ENCODE measurements at regions not wholly inside any gene's neighbourhood (a gene's known extent, or its start where the extent isn't known, plus 50 kb on each side); places are given as distances from the start of the nearest gene placed in this dataset.

DNA sequence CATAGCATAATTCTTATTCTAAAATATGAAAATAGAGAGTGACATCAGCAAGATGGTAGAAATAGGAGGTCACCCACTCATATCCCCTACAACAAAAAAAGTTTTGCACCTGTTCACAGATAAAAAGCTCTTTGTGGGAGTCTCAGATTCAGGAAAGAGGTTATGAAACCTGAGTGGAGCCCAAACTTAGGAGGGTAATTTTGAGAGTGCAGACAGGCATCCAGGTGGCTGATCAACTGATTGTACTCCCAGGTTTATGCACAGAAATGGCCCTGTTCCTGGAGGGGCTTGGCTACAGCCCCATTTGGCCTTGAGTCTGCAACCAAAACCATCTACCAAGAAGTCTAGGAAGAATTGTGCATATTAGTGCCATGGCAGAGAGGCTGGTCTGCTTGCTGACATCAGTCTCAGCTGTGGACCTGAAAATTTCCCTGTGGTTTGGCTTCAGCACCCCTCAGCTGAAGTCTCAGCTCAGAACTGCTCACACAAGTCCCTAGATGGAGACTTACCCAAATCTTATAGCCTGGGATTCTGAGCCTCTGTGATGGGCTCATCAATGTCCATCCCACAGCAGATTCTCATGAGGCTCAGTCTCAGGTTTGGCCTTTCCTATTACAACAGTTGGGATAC, 291.6 kb downstream of the IL20RB start:
- TF ChIP-seq, protein P1, sequence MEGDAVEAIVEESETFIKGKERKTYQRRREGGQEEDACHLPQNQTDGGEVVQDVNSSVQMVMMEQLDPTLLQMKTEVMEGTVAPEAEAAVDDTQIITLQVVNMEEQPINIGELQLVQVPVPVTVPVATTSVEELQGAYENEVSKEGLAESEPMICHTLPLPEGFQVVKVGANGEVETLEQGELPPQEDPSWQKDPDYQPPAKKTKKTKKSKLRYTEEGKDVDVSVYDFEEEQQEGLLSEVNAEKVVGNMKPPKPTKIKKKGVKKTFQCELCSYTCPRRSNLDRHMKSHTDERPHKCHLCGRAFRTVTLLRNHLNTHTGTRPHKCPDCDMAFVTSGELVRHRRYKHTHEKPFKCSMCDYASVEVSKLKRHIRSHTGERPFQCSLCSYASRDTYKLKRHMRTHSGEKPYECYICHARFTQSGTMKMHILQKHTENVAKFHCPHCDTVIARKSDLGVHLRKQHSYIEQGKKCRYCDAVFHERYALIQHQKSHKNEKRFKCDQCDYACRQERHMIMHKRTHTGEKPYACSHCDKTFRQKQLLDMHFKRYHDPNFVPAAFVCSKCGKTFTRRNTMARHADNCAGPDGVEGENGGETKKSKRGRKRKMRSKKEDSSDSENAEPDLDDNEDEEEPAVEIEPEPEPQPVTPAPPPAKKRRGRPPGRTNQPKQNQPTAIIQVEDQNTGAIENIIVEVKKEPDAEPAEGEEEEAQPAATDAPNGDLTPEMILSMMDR (IDR thresholded peaks at IDR 0.05; ENCODE audit: insufficient read depth, low read length, poor library complexity, severe bottlenecking): no peak
- H3K36me3 ChIP-seq (ENCODE audit: control insufficient read depth, insufficient read depth, low read length): no peaks in the 10 kb centered on the region
- no peak overlapping the region for H3K4me3 ChIP-seq (ENCODE audit: low read depth, low read length)
- H3K27me3 ChIP-seq (ENCODE audit: control insufficient read depth, insufficient read depth, low read length): no peaks in the 10 kb centered on the region
- no peak for DNase-seq (ENCODE audit: low read depth)

DNA sequence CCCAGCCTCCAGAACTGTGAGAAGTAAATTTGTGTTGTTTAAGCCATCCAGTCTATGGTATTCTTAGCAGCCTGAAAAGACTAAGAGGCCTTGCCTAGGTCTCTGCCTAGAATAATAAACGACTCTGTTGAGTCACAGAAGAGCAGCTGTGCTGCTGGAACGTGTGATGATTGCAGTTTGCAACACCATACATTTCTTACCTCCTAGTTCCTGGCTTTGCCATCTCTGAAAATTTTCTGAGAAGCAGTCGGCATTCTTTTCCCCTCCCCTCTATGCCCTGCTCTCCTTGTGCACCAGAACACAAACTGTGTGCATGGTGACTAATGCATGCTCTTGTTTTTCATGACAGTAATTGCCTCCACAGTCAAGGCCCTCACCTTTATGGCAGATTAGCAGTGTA, 301.3 kb downstream of the IL20RB start:
- no peaks in the 10 kb centered on the region for H3K36me3 ChIP-seq (ENCODE audit: control insufficient read depth, insufficient read depth, low read length)
- no peak for DNase-seq (ENCODE audit: low read depth)
- no peak overlapping the region for H3K4me3 ChIP-seq (ENCODE audit: low read depth, low read length)
- no peaks in the 10 kb centered on the region for H3K27me3 ChIP-seq (ENCODE audit: control insufficient read depth, insufficient read depth, low read length)
- TF ChIP-seq, protein P1 (IDR thresholded peaks at IDR 0.05; ENCODE audit: insufficient read depth, low read length, poor library complexity, severe bottlenecking): no peak

- no peak overlapping the region for H3K4me3 ChIP-seq (ENCODE audit: low read depth, low read length)
- no peaks in the 10 kb centered on the region for H3K36me3 ChIP-seq (ENCODE audit: control insufficient read depth, insufficient read depth, low read length)
- TF ChIP-seq, protein P1 (IDR thresholded peaks at IDR 0.05; ENCODE audit: insufficient read depth, low read length, poor library complexity, severe bottlenecking): no peak
- DNase-seq (ENCODE audit: low read depth): no peak
- H3K27me3 ChIP-seq (ENCODE audit: control insufficient read depth, insufficient read depth, low read length): peaks cover 2% of the 10 kb centered on the region
Observed at GRCh38 chr3:137259701-137260100, 301.9 kb downstream of the IL20RB start.

DNA sequence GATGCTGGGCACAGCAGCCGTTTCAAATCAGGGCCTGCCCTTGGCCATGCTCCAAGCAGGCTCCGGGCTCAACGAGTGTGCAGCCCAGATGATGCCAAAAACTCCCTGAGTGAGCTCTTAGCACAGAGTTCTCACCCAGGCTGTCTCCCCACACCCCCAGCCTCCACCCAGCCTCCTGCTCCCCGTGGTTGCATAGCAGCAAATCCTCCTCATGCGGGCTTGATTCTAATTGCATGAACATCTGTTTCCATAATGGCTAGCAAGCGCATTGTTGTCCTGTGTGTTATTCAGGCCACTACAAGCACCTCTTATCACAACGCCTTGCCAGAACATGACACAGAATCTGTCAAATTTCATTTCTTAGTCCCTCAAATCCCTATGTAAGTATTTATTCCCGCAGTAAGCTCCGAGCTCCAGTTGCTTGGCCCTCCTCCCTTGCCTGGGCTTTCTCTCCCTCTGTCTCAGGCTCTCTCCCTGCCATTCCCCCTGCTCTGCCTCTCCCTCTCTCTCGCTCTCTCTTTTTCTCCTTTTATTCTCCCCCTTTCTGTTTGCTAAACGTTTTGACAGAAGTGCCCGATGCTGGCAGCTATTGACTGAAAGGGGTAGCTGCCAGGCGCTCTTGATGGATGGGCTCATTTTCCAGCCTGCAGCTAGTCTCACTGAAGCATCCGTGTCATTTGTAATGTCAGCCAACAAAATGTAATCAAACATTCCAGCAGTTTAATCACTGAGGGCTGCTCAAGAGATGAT, 306.5 kb downstream of the IL20RB start:
- Histone ChIP-seq H3K4me3 (ENCODE audit: low read depth, low read length) (no peak overlapping the region), H3K36me3 (ENCODE audit: control insufficient read depth, insufficient read depth, low read length) (no peaks in the 10 kb centered on the region), H3K27me3 (ENCODE audit: control insufficient read depth, insufficient read depth, low read length) (peaks cover 2% of the 10 kb centered on the region)
- TF ChIP-seq, protein P1 (IDR thresholded peaks at IDR 0.05; ENCODE audit: insufficient read depth, low read length, poor library complexity, severe bottlenecking): no peak
- no peak for DNase-seq (ENCODE audit: low read depth)

- TF ChIP-seq, protein P1 (IDR thresholded peaks at IDR 0.05; ENCODE audit: insufficient read depth, low read length, poor library complexity, severe bottlenecking): no peak
- no peak for DNase-seq (ENCODE audit: low read depth)
- peaks cover 2% of the 10 kb centered on the region for H3K27me3 ChIP-seq (ENCODE audit: control insufficient read depth, insufficient read depth, low read length)
- no peak overlapping the region for H3K4me3 ChIP-seq (ENCODE audit: low read depth, low read length)
- H3K36me3 ChIP-seq (ENCODE audit: control insufficient read depth, insufficient read depth, low read length): no peaks in the 10 kb centered on the region
Observed at GRCh38 chr3:137264843-137265330, 307.1 kb downstream of the IL20RB start.
